Mucosa of gallbladder (tissue), 1 donor: ENCODE measurements at regions not wholly inside any gene's neighbourhood (a gene's known extent, or its start where the extent isn't known, plus 50 kb on each side); places are given as distances from the start of the nearest gene placed in this dataset.
"Not testable (repeated sequence)": the region's sequence is repeated elsewhere in the genome, so short reads cannot be mapped to it uniquely, and the experiment has no call there.

Source experiments
- DNase-seq: peaks from one replicate; pipeline ENCODE4 v3.0.0-alpha.2; 2020; ENCODE audit warnings: low spot score
- donor health status: DM: no; HTN: no; CAD: no.

DNA sequence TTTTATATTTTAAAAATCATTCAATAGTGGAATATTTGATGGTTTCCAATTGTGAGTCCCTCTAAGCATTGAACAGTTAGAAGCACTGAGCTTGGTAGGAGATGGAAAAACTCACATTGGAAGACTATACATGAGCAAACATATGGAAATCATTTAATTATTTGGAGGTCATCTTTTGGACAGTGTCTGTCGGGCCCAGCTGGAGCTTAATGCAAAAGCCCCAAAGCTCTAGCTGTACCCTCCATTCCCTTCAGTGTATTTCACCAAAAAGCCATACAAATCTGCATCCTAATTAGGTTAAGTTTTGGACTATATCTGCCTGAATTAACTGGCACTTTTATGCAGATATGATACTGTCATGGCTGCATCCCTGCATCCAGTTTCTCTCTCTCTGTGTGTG is 365.7 kb downstream of the FLRT2 start:
- no peak for DNase-seq

DNA sequence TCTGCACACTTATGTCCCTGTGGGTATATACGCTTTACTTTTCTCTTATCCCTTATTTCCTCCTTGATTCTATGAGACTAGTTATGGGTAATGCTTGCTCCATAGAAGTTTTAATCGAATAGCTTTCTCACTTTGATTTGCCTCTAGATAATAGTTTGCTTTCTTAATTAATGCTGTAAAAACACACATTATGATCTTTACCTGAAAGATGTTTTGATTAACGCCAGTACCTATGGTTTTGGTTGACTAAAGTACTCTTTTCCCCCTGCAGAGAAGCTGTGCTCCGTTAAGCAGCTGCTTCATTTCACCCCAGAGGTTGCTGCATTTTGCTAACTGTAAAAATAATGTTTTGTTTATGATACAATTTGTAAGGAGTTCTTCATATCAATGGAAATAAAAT is 362.3 kb downstream of the FLRT2 start:
- no peak for DNase-seq

DNA sequence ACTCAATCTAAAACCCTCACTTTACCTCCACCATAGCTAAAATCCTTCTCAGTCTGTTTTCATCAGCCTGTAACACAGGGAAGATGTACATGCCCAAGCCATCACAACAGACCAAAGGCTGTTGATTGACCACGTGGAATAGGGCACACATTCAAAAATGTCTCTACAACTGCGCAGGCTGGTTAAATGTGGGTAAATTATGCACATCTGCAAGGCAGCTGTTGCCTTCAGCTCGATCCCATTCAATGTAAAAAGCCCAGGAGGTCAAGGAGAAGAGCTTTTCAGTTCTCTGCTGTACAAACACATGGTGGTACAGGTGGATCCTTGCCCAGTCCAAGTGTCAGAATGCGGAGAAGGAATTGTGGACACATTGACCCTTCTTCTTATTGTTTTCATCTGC is 354.0 kb downstream of the FLRT2 start:
- DNase-seq = no peak

- no peak for DNase-seq
These were observed 353.2 kb downstream of the FLRT2 start for GRCh38 chr14:85883101-85883500.

- DNase-seq = no peak
These were observed 352.0 kb downstream of the FLRT2 start for GRCh38 chr14:85881935-85882334.

GRCh38 chr14:85878874-85879273 is 348.9 kb downstream of the FLRT2 start:
- DNase-seq = no peak

- DNase-seq = no peak
These were observed 343.1 kb downstream of the FLRT2 start for GRCh38 chr14:85873006-85873405.

GRCh38 chr14:85867450-85867849 is 337.5 kb downstream of the FLRT2 start:
- DNase-seq = no peak

GRCh38 chr14:85865701-85866100 is 335.8 kb downstream of the FLRT2 start:
- no peak for DNase-seq

DNA sequence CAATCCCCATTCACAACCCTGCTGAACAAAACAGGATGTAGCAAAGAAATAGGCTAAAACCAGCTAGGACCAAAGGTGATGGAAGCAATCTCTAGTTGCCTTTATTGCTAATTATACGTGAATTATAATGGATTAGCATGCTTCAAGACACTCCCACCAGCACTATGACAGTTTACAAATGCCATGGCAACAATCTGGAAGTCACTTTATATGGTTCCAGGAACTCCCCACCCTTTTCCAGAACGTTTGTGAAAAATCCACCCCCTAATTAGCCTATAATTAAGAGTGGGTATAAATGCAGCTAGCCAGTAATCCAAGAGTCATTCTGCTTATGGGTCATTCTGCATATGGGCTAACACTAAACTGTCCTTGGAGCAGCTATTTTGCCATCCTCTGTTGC is 328.7 kb downstream of the FLRT2 start:
- no peak for DNase-seq

- no peak for DNase-seq
These were observed 326.5 kb downstream of the FLRT2 start for GRCh38 chr14:85856430-85856829.

DNA sequence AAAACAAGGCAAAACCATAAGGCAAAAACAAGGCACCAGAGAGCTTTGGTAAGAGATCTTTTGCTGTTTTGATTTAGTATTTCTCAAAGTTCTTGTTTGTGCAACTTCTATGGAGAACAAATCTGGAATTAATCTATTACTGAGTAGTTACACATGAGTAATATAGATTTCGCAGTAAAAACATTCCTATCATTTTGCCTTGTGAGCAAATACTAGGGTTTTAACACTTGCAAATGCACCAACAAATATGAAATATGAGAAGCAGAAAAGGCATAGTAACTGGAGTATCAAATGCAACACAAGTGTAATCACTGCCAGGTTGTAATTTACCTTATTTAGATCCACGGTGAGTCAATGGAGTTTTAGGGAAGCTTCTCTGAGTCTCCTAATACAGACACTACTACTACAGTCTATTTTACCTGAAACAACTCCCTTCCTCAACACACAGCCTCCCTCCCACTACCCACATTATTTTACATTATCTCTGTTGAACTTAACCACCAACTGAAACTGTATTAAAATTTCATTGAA is 324.1 kb downstream of the FLRT2 start:
- no peak for DNase-seq

DNA sequence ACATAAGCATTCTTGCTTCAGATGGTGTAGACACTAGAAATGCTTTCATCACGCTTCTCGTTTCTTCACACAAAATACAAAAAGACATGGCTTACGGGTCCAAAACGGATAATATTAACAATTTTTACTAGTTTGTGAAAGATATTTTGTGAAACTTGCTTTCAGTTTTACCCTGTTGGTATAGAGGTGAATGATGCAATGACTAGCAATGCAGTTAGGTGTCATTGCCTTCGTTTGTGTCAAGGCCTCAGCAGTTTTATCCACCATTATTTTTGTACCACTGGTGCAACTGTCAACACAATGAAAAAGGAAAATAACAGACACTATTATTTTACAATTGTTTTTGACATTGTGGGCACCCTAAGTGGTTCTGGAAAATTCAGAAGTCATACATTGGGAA is 323.0 kb downstream of the FLRT2 start:
- no peak for DNase-seq

DNA sequence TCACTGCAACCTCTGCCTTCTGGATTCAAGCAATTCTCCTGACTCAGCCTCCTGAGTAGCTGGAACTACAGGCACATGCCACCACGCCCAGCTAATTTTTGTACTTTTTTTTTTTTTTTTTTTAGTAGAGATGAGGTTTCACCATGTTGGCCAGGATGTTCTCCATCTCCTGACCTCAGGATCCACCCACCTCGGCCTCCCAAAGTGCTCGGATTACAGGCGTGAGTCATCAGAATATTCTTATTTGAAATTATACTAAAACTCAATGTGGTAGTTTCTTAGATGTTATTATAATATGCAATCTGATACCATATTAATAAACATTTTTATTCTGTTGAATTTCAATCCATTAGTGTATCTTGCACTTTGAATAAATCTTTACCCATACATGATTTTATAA is 322.2 kb downstream of the FLRT2 start:
- DNase-seq = not testable (repeated sequence)

DNA sequence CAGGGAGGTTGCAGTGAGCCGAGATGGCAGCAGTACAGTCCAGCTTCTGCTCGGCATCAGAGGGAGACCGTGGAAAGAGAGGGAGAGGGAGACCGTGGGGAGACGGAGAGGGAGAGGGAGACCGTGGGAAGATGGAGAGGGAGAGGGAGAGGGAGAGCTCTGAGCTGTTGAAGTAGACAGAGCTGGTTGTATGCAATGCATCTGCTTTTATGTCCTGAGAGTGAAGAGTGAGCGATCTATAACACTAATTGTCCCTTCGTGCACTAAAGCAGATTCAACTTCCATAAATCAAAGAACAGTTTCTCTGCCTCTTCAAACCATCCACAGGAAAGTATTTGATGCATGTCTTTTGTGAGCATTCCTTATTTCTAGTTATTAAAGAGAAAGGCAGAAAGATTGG is 300.6 kb downstream of the FLRT2 start:
- not testable (repeated sequence) for DNase-seq

DNA sequence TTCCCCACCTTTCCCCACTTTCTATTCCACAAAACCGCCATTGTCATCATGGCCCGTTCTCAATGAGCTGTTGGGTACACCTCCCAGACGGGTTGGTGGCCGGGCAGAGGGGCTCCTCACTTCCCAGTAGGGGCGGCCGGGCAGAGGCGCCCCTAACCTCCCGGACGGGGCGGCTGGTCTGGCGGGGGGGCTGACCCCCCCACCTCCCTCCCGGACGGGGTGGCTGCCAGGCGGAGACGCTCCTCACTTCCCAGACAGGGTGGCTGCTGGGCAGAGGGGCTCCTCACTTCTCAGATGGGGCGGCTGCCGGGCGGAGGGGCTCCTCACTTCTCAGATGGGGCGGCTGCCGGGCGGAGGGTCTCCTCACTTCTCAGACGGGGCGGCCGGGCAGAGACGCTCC is 299.7 kb downstream of the FLRT2 start:
- DNase-seq = not testable (repeated sequence)

DNA sequence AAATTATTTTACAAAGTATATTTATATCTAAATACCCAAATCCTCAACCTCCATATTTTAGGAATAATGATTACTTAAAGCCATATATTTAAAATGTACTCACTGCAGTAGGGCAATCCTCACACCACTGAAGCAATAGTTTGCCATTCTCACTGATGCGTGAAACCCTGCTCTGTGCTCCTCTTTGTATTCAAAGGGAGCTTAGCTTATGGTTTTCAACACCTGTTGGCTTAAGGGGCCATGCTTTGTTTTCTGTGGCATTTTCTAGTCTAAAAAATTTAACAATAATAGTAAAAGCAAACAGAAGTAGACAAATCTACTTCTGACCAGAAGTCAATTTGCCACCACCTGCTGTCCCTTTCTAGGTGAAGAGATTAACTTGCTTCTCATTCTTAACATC is 294.6 kb downstream of the FLRT2 start:
- DNase-seq = no peak

- no peak for DNase-seq
These were observed 292.3 kb downstream of the FLRT2 start for GRCh38 chr14:85822236-85822635.

- DNase-seq = no peak
These were observed 287.5 kb downstream of the FLRT2 start for GRCh38 chr14:85817430-85817829.

DNA sequence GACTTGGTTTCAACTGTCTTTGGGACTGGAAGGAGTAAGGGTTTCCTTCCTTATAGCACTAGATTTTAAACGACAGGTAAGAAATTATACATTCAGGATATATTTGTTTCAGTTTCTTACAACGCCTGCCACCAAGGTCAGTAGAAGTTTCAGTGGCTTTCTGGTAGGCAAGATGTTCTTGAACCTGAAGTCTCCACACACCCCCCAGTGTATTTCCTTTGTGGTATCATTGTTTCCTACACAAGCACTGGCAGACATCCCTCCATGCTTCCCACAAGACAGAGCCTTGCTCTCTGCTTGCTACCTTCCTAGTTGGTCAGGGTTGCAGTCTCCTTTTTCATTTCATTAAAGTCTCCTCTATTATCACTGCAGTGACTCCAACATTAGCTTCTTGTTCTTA is 283.1 kb downstream of the FLRT2 start:
- DNase-seq = no peak

- no peak for DNase-seq
These were observed 281.4 kb downstream of the FLRT2 start for GRCh38 chr14:85811340-85811739.

- no peak for DNase-seq
These were observed 269.7 kb downstream of the FLRT2 start for GRCh38 chr14:85799668-85800067.

GRCh38 chr14:85798856-85799255 is 268.9 kb downstream of the FLRT2 start:
- DNase-seq = no peak

DNA sequence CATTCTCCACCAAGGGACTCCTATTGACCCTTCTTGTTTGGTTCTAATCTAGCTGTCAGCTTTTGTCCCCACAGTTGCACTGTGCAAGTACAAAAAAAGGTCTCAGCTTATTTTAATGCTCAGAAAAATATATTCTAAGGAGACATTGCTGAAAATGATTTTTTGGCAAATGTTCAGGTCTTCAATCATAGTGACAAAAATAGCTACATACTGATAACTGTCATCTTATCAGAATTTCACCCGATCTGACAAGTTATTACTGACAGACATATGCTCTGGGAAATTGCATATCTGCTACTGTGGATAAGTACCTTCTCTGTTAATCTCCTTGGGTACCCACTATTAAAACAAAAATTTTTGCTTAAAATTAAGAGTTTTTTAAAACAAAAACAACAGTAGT is 263.6 kb downstream of the FLRT2 start:
- DNase-seq = no peak

DNA sequence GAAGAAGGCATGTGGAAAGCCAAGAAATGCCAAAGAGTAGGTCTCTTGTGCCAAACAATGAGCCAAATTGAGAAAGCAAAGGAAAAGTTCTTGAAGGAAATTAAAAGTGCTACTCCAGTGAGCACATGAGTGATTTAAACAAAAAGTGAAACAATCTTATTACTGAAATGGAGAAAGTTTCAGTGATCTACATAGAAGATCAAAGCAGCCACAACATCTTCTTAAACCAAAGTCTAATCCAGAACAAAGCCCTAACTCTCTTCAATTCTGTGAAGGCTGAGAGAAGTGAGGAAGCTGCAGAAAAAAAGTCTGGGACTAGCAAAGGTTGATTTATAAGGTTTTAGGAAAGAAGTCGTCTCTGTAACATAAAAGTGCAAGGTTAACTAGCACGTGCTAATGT is 259.6 kb downstream of the FLRT2 start:
- no peak for DNase-seq
